ENCODE measurements at regions not wholly inside any gene's neighbourhood (a gene's known extent, or its start where the extent isn't known, plus 50 kb on each side); places are given as distances from the start of the nearest gene placed in this dataset.

DNA sequence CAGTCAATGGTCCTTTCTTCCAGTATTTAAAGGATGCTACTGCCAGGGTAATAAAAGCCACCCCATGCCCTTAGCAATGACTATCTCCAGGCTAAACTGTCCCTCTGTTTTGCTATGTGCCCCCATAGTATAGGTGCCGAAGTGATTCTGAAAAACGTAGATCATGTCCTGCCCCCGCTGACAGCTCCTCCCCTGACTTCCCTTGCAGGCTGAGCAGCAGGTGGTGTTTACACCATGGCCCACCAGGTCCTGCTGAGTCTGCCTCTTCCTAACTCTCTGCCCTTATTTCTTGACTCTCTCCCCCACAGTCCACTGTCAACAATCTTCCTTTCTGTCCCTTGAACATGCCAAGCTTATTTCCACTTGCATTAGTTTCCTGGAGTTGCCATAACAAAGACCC is 352.5 kb upstream of the TSHZ2 start:
- DNase-seq = no peak

DNA sequence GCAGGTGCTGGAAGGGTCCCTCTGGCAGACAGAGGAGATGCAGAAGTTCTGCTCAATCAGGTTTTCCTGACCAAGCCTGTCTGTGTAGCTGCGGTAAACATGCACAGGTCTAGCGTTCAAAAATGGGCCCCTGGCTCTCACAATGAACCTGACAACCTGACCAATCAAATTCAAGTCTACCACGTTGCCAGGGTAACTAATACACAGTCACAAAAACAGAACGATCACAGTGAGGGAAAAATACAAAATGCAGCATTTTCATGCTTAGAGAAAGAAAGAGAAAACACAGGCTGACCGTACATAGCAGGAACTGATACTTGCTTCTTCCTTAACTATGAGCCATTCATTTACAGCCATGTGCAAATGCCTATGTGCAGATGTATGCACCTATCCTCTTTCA is 353.1 kb upstream of the TSHZ2 start:
- DNase-seq = no peak

DNA sequence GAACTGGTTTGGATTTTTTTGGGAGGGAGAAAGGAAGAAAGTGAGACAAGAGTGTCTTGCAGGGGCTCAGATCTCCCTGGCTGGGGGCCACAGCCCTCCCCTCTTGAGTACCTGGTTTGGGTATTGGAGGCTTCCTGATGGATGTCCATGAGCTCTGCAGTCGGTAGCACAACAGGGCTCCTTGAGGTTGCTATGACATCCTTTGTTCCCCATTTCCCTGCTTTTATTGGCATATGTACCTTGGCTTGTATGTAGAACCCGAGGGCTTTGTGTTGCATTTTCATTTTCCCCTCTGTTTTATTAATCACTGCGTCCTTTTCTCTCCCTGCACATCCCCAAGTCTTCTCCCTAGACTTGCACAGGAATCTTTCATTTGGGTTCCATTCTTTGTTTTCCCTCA is 355.5 kb upstream of the TSHZ2 start:
- DNase-seq = no peak

DNA sequence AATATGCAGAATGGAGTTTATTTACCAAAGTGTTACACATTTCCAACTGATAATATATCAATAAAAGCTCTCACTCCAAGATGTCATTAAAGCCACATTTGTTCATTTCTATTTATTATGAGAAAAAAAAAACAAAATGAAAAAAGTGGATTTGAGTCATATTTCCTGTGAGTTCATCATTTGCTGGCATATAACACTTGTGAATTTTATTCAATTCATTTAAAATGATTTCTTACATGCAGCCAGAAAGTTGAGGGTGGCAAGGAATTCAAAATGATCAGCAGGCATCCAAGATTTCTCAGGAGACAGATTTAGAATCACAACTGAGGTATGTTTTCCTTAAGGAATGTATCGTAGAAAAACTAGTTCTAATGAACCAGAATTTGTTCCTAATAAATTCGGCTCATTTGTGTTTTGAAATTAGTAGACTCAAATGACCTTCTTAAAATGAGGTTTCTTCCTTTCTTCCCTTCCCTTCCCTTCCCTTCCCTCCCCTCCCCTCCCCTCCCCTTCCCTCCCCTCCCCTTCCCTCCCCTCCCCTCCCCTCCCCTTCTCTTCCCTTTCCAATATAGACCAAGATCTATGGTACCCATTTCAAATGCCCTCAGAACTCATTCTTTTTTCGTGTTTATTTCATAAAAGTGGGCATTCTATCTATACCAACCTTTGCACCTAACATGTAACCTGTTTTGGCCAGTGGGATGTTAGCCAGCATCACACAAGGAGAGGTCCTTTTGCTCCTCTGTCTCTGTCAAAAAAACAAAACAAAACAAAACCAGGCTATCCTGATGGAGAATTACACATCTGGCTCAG is 357.9 kb upstream of the TSHZ2 start:
- DNase-seq = no peak

DNA sequence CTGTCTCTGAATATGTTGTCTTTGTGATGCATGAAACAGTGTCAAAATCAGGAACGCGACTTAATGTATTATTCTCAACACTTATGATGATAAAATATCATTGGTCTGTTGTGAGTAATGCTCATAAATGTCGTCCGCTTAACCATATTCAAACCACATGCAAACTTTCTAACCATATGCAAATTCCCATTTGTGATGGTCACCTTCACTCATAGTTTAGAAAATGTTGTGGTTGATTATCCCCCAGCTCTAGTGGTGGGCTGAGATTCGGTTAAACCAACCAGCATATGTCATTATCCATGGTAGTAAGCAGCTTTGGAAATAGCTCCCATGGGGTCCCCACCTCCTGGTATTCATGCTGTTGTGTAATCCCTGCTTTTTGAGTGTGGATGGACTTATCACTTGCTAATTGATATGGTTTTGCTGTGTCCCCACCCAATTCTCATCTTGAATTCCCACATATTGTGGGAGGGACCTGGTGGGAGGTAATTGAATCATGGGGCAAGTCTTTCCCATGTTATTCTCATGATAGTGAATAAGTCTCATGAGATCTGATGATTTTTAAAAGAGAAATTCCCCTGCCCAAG is 360.0 kb upstream of the TSHZ2 start:
- DNase-seq = no peak

DNA sequence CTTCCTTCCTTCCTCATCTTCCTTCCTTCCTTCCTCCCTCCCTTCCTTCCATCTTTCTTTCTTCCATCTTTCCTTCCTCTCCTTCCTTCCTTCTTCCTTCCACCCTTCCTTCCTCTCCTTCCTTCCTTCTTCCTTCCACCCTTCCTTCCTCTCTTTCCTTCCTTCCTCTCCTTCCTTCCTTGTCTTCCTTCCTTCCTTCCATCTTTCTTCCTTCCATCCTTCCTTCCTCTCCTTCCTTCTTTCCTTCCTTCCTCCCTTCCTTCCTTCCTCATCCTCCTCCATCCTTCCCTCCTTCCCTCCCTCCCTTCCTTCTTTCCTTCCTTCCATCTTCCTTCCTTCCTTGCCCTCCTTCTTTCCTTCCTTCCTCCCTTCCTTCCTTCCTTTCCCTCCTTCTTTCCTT is 361.4 kb upstream of the TSHZ2 start:
- no peak for DNase-seq

DNA sequence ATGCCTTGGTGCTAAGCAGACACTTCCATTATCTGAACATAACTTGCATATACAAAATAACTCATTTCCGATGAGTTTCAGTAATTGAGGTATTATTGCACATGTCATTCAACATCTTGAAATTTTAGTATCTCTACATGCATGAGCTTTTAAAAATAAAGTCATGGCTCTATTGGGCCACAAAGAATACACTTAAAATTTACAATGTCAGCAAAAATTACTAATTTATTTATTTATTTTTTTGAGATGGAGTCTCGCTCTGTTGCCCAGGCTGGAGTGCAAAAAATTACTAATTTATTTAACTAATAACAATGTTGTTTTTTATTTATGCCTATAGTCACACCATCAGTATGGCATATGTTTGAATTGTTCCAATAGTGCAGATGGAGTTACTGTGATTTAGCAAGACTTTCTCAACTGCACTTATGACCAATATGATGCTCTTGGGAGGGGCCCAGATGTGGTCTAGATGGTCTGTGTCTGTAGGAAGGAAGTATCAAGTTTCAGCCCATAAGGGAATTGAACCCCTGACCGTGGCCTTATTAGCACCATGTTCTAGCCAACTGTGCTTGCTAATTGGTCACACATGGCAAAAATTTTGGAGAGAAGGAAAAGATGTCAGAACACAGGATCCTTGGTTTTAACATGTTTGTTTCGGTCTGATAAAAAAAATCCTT is 370.7 kb upstream of the TSHZ2 start:
- DNase-seq = no peak

DNA sequence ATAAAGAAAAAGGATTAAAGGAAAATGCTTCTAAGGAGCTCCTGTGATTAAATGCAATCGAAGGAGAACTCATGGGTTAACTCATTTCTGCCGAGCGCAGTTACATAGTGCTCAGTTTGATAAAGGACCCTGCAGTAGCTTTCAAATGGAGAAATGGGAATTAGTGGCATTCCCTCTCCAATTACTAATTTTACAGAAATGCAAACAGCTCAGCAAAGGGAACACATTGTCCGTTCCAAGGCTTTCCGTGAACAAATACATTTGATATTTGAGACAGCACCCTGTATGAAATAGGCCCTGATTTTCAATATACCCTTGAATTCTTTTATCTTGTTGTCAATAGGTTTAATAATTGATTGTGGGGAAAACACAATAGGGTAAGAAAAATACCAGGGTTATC is 375.9 kb upstream of the TSHZ2 start:
- DNase-seq = no peak

DNA sequence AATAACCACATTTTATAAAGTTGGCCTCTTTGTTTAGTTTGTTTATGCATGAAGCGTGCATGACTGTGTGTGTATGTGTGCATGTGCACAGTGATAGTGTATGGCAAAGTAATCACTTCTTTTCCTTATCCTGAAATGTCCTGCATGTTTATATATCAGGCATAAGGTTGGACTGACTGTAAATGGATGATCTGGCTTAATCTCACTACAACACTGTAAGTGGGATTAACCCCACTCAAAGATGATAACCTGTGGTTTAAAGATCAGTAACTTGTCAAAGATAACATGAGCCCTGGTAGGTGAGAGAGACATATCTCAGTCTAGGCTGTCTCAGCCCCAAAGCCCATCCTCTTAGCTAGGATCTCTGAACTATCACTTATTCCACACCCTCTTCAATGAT is 376.6 kb upstream of the TSHZ2 start:
- no peak for DNase-seq

DNA sequence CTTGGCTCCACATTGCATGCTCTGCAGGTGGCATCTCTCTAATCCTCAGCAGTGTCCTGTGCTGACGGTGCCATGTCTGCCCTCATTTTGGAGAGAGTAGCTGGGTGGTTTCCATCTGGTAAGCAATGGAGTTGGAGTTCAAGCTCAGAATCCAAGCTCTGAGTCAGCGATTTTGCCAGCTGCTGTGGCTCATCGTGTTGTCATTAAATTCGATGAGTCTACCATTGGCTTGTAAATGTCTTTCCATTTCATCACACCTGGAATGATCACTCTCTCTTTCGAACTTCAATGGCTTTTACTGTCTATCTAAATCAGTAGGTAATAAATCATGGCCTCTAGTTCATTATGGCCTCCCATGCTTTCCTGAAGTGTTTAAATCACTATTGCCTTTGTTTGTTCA is 378.5 kb upstream of the TSHZ2 start:
- no peak for DNase-seq

DNA sequence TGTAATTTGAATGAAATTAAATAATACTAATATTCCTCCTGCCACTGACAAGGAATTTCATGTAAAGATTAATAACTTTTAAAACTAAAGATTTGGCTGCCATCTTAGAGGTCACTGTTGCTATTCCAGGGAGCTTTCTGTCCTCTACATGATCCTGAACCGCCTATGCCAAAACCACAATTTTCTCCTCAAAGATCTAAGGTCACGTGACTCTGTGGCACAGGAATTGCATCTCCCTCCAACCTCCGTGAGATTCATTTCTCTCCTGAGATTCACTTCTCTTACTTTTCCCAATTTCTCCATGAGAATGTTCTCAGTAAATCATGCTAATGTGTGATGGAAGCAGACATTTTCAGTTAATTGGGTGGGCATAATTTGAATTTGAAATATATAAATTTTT is 379.6 kb upstream of the TSHZ2 start:
- no peak for DNase-seq

DNA sequence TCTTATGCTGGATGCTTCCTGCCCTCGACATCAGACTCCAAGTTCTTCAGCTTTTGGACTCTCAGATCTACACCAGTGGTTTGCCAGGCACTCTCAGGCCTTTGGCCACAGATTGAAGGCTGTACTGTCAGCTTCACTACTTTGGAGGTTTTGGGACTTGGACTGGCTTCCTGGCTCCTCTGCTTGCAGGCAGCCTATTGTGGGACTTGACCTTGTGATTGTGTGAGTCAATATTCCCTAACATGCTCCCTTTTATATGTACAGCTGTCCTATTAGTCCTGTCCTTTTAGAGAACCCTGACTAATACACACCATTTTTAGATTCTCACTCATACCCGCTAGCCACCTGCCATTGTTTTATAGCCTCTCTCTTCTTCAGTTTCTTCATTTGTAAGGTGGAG is 382.1 kb upstream of the TSHZ2 start:
- no peak for DNase-seq

DNA sequence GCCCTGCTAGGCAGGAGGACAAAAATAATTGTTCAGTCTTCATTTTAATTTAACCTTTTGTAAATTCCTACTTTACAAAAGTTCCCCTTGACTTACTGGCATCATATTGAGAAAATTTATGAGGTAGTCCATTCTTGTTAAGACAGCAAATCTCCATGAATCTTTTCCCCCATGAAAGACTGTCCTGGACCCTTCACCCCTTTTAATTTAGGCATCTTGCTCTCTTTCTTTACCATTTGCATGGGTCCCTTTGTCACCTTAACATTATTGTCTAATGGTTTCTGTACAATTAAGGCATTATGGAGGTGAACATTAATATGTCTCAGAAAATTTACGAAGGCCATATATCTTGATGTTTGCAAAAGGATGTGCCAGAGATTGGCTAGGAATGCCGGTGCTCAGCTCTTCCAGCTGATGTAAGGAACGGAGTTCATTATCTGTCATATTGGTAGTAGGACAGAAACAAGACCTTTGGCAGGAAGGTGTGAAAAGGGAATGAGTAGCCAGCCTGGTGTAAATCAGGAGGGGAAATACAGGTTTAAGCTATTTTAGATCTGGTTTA is 382.8 kb upstream of the TSHZ2 start:
- no peak for DNase-seq

DNA sequence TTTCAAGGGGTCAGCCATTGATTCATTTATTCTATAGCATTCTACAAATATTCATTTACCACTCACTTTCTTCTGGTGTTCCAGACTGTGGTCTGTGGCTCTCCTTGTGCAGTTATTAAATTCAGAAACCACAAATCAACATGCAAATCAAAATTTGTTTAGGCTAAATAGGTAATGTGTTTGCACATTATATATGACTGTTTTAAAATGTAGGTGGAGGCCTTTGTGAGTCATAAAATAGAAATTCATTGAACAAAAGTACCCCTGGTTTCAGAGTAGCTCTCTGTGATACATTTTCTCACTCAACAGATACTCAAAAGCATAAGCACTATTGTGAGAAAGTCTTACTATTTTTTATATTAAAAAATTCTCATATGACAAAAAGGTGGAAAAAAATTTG is 385.5 kb upstream of the TSHZ2 start:
- no peak for DNase-seq

DNA sequence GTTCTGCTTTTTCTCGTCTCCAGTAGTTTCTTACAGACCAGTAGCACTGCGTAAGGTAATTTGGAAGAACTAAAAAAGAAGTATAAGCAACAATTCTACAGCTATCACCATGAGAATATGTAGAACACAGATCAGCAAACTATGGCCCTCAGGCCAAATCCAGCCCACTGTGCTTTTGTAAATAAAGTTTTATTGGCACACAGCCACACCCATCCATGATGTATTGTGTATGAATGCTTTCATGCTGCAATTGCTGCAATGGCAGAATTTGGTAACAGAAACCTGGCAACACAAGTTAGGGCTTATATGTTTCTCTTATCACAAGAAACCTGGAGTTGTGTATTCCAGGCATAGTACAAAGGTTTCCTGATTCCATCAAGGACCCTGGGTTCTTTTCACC is 386.8 kb upstream of the TSHZ2 start:
- no peak for DNase-seq

DNA sequence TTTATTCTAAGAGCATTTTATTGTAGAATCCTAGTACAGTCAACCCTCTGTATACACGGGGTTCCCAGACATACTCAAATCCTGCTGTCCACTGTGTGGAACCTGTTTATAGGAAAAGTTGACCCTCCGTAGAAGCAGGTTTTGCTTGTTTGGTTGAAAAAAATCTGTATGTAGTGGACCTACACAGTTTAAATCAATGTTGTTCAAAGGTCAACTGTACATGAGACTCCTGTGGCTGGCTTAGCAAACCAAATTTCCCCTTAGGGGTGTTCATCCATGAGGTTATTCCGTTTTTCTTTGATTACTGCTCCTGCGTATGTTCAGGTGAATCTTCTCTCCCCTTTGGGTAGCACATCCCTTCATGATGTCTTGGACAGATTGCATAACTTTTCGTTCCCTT is 387.0 kb upstream of the ZFP64 start:
- no peak for DNase-seq

DNA sequence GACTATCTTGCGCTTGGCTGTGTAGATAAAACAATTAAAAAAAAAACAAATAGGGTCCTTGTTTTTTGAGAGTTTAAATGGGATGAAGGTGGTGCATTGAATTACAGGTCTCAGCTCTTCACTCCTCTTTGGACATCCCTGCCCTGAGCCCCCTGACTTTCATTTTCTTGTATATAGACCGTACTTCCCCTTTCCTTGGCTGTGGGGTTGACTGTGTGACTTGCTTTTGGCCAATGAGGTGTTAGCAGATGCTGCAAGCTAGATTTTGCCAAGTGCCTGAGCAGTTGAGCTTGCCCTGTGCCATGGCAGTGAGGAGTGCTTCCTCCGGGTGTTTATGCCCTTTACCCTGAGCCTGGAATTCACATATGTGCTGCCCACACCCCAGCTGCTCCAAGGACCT is 386.1 kb upstream of the ZFP64 start:
- DNase-seq = no peak

DNA sequence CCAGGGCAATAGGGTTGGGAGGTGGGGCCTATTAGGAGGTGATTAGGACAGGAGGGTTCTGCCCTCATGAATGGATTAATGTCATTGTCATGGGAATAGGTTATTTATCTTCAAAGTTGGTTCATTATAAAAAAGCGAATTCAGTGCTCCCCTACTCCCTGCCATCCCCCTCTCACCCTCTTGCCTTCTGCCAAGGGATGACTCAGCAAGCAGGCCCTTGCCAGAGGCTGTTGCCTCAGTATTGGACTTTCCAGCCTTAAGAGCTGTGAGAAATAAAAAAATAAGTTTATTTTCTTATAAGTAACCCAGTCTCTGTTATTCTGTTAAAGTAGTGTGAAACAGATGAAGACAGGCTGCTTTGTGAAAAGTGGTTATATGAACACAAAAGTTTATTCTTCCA is 381.1 kb upstream of the ZFP64 start:
- DNase-seq = no peak

DNA sequence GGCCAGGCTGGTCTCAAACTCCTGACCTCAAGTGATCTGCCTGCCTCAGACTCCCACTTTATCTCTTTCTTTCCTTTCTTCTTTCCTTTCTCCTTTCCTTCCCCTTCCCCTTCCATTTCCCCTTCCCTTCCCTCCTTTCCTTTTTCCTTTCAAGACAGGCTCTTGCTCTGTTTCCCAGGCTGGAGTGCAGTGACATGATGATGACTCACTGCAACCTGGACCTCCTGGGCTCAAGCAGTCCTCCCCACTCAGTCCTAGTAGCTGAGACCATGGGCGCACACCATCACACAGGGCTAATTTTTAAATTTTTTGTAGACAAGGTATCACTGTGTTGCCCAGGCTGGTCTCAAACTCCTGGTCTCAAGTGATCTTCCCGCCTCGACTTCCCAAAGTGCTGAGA is 377.6 kb upstream of the ZFP64 start:
- DNase-seq = no peak

DNA sequence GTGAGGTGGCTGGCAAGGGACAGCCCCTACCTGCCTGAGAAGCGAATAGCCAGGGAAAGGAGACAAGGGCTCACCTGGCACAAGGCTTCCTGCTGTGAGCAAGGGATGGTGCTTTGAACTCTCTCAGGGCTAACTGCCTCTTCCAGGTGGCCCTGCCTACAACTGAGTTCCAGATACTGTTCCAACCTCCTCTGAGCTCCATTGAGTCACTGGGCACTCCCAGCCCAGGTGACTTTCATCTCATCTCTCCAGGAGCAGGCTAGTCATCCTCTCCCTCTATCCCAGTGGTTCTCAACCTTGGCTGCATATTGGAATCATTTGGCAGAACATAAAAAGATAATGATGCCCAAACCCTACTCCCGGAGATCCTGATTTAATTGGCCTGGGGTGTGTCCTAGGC is 374.0 kb upstream of the ZFP64 start:
- DNase-seq = no peak

DNA sequence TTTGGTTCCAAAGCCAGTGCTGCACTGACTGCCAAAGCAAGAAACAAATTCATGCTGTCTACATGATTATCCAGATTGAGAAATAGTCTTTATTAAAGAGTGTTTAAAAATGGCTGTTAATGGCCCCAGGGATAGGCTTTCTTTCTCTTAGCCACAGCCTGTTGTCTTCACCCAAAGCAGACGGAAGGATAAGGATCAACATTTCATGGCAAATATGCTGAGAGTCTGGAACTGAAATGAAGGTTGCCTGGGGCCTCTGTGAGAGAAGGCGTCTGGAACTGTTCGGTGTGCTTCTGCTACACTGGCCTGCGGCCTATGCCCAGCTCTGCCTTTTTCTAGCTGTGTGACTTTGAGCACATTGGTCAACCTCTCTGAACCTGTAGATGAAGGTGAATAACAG is 373.0 kb upstream of the ZFP64 start:
- DNase-seq = no peak

DNA sequence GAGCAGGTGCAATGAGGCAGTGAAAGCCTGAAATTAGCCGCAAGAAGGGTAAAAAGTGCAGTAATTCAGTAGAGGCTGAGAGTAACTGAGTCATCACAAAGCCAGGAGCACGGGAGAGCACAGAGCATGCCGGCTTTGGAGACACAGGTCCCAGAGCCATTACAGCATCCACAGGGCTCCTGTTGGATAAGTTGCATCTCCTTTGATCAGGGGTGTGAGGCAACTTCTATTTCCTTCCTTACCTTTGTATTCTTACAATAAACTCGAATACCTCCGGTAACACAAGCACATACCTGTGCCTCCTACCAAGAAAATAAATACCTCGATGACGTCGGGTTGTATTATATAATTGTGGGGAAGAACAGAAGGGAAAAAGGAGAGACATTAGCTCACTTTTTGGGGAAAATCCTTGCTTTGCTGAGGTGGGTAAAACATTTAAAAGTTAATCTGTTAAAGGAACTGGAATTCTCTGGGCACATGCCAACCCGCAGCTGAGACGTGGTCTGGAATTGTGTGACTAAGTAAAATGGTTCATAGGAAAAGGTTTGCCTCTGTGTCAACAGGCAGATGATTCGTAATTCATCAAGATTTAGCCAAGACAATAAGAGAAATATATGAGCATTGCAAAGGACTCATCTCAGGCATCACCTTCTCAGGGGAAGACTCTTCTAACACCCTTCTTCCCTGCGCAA is 360.7 kb upstream of the ZFP64 start:
- no peak for DNase-seq

DNA sequence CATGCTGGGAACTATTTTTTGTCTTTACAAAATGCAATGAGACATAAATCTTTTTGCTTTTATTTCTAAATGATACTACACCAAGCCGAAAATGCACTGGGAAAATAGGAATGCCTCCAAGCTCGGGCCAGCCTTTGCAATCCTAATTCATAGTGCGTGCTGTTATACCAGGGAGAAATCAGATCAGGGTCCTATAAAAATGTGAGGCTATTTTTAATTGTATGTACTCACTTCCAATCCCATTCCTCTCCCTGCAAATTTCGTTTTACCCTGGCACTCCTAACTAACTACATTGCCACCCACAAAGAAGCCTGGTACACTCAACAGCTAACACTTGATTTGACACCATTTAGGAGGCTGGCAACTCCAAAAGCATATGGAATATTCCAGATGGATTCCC is 350.6 kb upstream of the ZFP64 start:
- DNase-seq = no peak

DNA sequence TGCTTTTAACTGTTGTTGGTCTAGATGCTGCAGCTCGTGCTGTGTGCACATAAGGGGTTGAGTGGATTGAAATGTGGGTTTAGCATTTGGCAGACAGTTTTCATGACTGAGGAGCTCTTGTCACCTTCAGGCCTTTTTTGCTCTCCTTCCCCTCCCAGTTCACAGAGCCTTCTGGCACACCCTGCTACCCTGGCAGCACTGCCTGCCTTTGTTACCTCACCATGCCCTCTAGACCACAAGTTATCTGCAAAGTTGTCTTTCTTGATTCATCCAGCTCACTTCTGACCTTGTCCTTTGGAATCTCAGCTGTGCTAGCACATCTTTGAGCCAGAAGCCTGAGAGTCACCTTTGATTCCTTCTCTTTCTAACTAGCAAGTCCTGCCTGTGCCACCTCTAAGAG is 348.9 kb upstream of the ZFP64 start:
- DNase-seq = no peak
